Endothelial cell (in vitro differentiated cells): ENCODE measurements at regions not wholly inside any gene's neighbourhood (a gene's known extent, or its start where the extent isn't known, plus 50 kb on each side); places are given as distances from the start of the nearest gene placed in this dataset.

Source experiments
- DNase-seq: peaks from one replicate; pipeline ENCODE4 v3.0.0; 2021; ENCODE audit warnings: low spot score
- H3K27ac Mint-ChIP-seq: one replicate; pipeline ENCODE4 v1.8.0; 2021; ENCODE audit warnings: mixed read lengths, inconsistent platforms; ENCODE audit not compliant: unreplicated experiment
- H3K27me3 Mint-ChIP-seq: one replicate; pipeline ENCODE4 v1.8.0; 2021; ENCODE audit warnings: mild to moderate bottlenecking, moderate library complexity, mixed read lengths, inconsistent platforms; ENCODE audit not compliant: unreplicated experiment
- H3K36me3 Mint-ChIP-seq: one replicate; pipeline ENCODE4 v1.8.0; 2021; ENCODE audit warnings: mild to moderate bottlenecking, low read depth, mixed read lengths, inconsistent platforms; ENCODE audit not compliant: unreplicated experiment
- H3K4me1 Mint-ChIP-seq: one replicate; pipeline ENCODE4 v1.8.0; 2021; ENCODE audit warnings: mild to moderate bottlenecking, mixed read lengths, inconsistent platforms; ENCODE audit not compliant: unreplicated experiment
- H3K4me3 Mint-ChIP-seq: one replicate; pipeline ENCODE4 v1.8.0; 2021; ENCODE audit warnings: mild to moderate bottlenecking, mixed read lengths, inconsistent platforms; ENCODE audit not compliant: unreplicated experiment
- H3K9me3 Mint-ChIP-seq: one replicate; pipeline ENCODE4 v1.8.0; 2021; ENCODE audit warnings: mixed read lengths, inconsistent platforms; ENCODE audit not compliant: unreplicated experiment
- CTCF ChIP-seq: fragments of 200-600 bp; sonication (generic); IDR thresholded peaks from one replicate; pipeline ENCODE4 v1.5.0; 2021; ENCODE audit warnings: antibody characterized with exemption; ENCODE audit not compliant: unreplicated experiment

GRCh38 chr5:2901511-2901910 is 150.0 kb upstream of the IRX2 start:
- peaks cover 3% of the 10 kb centered on the region for H3K36me3 Mint-ChIP-seq
- peaks cover 6% of the 10 kb centered on the region for H3K4me1 Mint-ChIP-seq
- no peak overlapping the region for H3K4me3 Mint-ChIP-seq
- DNase-seq: no peak
- peaks cover 14% of the 10 kb centered on the region for H3K27me3 Mint-ChIP-seq
- no peak overlapping the region for H3K27ac Mint-ChIP-seq
- no peak for TF ChIP-seq CTCF
- peaks cover 22% of the 10 kb centered on the region for H3K9me3 Mint-ChIP-seq

- no peak for TF ChIP-seq CTCF
- Mint-ChIP-seq H3K4me1 (peaks cover 6% of the 10 kb centered on the region), H3K27me3 (peaks cover 15% of the 10 kb centered on the region), H3K36me3 (peaks cover 3% of the 10 kb centered on the region), H3K27ac (no peak overlapping the region), H3K4me3 (no peak overlapping the region), H3K9me3 (peaks cover 22% of the 10 kb centered on the region)
- DNase-seq: no peak
Observed at GRCh38 chr5:2901096-2901495, 149.6 kb upstream of the IRX2 start.

GRCh38 chr5:2900360-2900759 is 148.9 kb upstream of the IRX2 start:
- H3K27me3 Mint-ChIP-seq: peaks cover 11% of the 10 kb centered on the region
- H3K27ac Mint-ChIP-seq: no peak overlapping the region
- TF ChIP-seq CTCF: no peak
- H3K4me1 Mint-ChIP-seq: peaks cover 6% of the 10 kb centered on the region
- H3K4me3 Mint-ChIP-seq: no peak overlapping the region
- H3K36me3 Mint-ChIP-seq: peaks cover 2% of the 10 kb centered on the region
- DNase-seq: no peak
- H3K9me3 Mint-ChIP-seq: peaks cover 22% of the 10 kb centered on the region

GRCh38 chr5:2899311-2899710 is 147.8 kb upstream of the IRX2 start:
- no peaks in the 10 kb centered on the region for H3K36me3 Mint-ChIP-seq
- H3K4me3 Mint-ChIP-seq: no peak overlapping the region
- peaks cover 11% of the 10 kb centered on the region for H3K27me3 Mint-ChIP-seq
- H3K9me3 Mint-ChIP-seq: peaks cover 22% of the 10 kb centered on the region
- no peak for DNase-seq
- H3K4me1 Mint-ChIP-seq: peaks cover 6% of the 10 kb centered on the region
- H3K27ac Mint-ChIP-seq: no peak overlapping the region
- TF ChIP-seq CTCF: no peak

GRCh38 chr5:2898661-2899060 is 147.2 kb upstream of the IRX2 start:
- Mint-ChIP-seq H3K9me3 (peaks cover 22% of the 10 kb centered on the region), H3K4me1 (peaks cover 6% of the 10 kb centered on the region), H3K27ac (no peak overlapping the region), H3K4me3 (no peak overlapping the region), H3K36me3 (no peaks in the 10 kb centered on the region), H3K27me3 (peaks cover 11% of the 10 kb centered on the region)
- DNase-seq: no peak
- no peak for TF ChIP-seq CTCF
